ENCODE measurements at regions not wholly inside any gene's neighbourhood (a gene's known extent, or its start where the extent isn't known, plus 50 kb on each side); places are given as distances from the start of the nearest gene placed in this dataset.

- no peak for TF ChIP-seq EZH2 (IDR thresholded peaks at IDR 0.05; ENCODE audit: borderline replicate concordance, low read depth, low read length)
- no peak for TF ChIP-seq ZNF121 (CRISPR knock-in tag; conservative IDR thresholded peaks at IDR 0.05)
- no peak for TF ChIP-seq ELF1 (tag; IDR thresholded peaks at IDR 0.05)
- no peak for TF ChIP-seq HDAC6 (IDR thresholded peaks at IDR 0.05; ENCODE audit: low read depth, low read length)
- no peak for TF ChIP-seq HDGF (IDR thresholded peaks at IDR 0.05)
- no peak for TF ChIP-seq FOXP4 (CRISPR knock-in tag; IDR thresholded peaks at IDR 0.05; ENCODE audit: borderline replicate concordance)
- TF ChIP-seq MAZ (CRISPR knock-in tag; conservative IDR thresholded peaks at IDR 0.05 in 1 of 2, IDR thresholded peaks at IDR 0.05 in 1 of 2): no peak
- ATAC-seq (no peak), FAIRE-seq (no peak), DNase-seq (ENCODE audit: extremely low read depth in 1 of 4, low spot score in 3 of 4) (no peak)
- Histone ChIP-seq H3K4me1 (replicated peaks in 1 of 2; ENCODE audit: control insufficient read depth in 2 of 2, insufficient read depth in 2 of 2, low read length in 2 of 2) (no peaks in the 10 kb centered on the region), H3K27ac (ENCODE audit: extremely low read depth, low read depth, low read length) (no peak overlapping the region), H4K20me1 (replicated peaks; ENCODE audit: control insufficient read depth, insufficient read depth, low read length) (no peaks in the 10 kb centered on the region), H3K79me2 (ENCODE audit: control insufficient read depth, insufficient read depth, low read length) (no peaks in the 10 kb centered on the region), H3K4me2 (ENCODE audit: insufficient read depth, low read length) (no peak overlapping the region), H3K27me3 (ENCODE audit: control insufficient read depth in 2 of 2, insufficient read depth in 2 of 2, low read length in 2 of 2) (no peaks in the 10 kb centered on the region), H3K9ac (ENCODE audit: insufficient read depth in 1 of 2, low read depth in 2 of 2, low read length in 2 of 2) (no peak overlapping the region), H2AFZ (ENCODE audit: low read depth, low read length) (no peak overlapping the region), H3K36me3 (ENCODE audit: control insufficient read depth, insufficient read depth, low read length) (no peaks in the 10 kb centered on the region), H3K9me1 (ENCODE audit: control insufficient read depth, insufficient read depth, low read length) (no peaks in the 10 kb centered on the region), H3K9me3 (replicated peaks; ENCODE audit: control insufficient read depth, insufficient read depth, low read depth, low read length) (no peaks in the 10 kb centered on the region), H3K4me3 (no peak overlapping the region)
- no TSS peak for BruUV-seq (replicated peaks)
- intact Hi-C loops (cut with micrococcal nuclease) (no loop called here), in situ Hi-C loops (cut with MboI) (no loop called here)
- 20% methylated on average over 1 of the region's 1 CpG for WGBS (ENCODE audit: insufficient coverage, low coverage, missing lambda C conversion rate)
- ChIA-PET POLR2A (no interaction called here), CTCF (ENCODE audit: low intra/inter-chr PET ratio) (no interaction called here)
Observed at GRCh38 chr11:105328061-105328460, 188.5 kb upstream of the CARD18 start.
